OCI-LY1 (cell line): ENCODE measurements at regions not wholly inside any gene's neighbourhood (a gene's known extent, or its start where the extent isn't known, plus 50 kb on each side); places are given as distances from the start of the nearest gene placed in this dataset.

Source experiments
- CTCF ChIP-seq: fragments of 200-600 bp; sonication (generic), shearing (Covaris generic); IDR thresholded peaks from 2 replicates; pipeline ENCODE4 v1.5.1; 2017; ENCODE audit warnings: mild to moderate bottlenecking, antibody characterized with exemption, low read length, moderate library complexity, mixed read lengths
- EZH2 ChIP-seq: fragments of 200-600 bp; sonication (generic), shearing (Covaris generic); IDR thresholded peaks from 2 replicates; pipeline ENCODE4 v1.8.0; 2017; ENCODE audit warnings: borderline replicate concordance, mixed run types, mild to moderate bottlenecking, antibody characterized with exemption, low read length, moderate library complexity, mixed read lengths

- TF ChIP-seq CTCF (no peak), EZH2 (no peak)
Observed at GRCh38 chr9:81119591-81119990, 569.8 kb downstream of the TLE1 start.
